OCI-LY7 (cell line): ENCODE measurements at regions not wholly inside any gene's neighbourhood (a gene's known extent, or its start where the extent isn't known, plus 50 kb on each side); places are given as distances from the start of the nearest gene placed in this dataset.

ENCODE experiments used
- BruUV-seq: library from RNA; stranded (reverse); fragments of 400-500 nt; replicated peaks from 2 replicates; lab custom pipeline; 2021; lab: Mats Ljungman, UMichigan
- CTCF ChIA-PET: fragments of 300-600 bp; sonication (Branson Sonifier 250); formaldehyde crosslinking; loops from one replicate; lab custom pipeline; 2022; ENCODE audit warnings: antibody characterized with exemption; ENCODE audit not compliant: unreplicated experiment; lab: Charles Lee
- POLR2A ChIA-PET: fragments of 300-600 bp; sonication (Branson Sonifier 250); formaldehyde crosslinking; loops from one replicate; lab custom pipeline; 2022; ENCODE audit warnings: antibody characterized with exemption; lab: Charles Lee
- DNase-seq: peaks from one replicate; pipeline ENCODE4 v3.0.0-alpha.2; 2015; ENCODE audit warnings: low spot score
- H2AFZ ChIP-seq: fragments of 200-600 bp; sonication (generic), shearing (Covaris generic); 2 replicates; pipeline ENCODE4 v1.6.1; 2014; ENCODE audit warnings: mild to moderate bottlenecking, antibody characterized with exemption, low read length, moderate library complexity
- H3K27ac ChIP-seq: fragments of 200-600 bp; sonication (generic); 2 replicates; pipeline ENCODE4 v1.5.1; 2014; ENCODE audit warnings: mixed run types, low read depth, mild to moderate bottlenecking, moderate library complexity, low read length, inconsistent platforms; ENCODE audit not compliant: poor library complexity, severe bottlenecking
- H3K36me3 ChIP-seq: fragments of 200-600 bp; sonication (generic); 2 replicates; pipeline ENCODE4 v1.6.1; 2014; ENCODE audit warnings: mild to moderate bottlenecking, antibody characterized with exemption, low read length, moderate library complexity, mixed read lengths; ENCODE audit not compliant: insufficient read depth
- H3K4me1 ChIP-seq: fragments of 200-600 bp; sonication (generic); 2 replicates; pipeline ENCODE4 v1.5.1; 2014; ENCODE audit warnings: mild to moderate bottlenecking, low read length; ENCODE audit not compliant: insufficient read depth, poor library complexity, severe bottlenecking
- H3K4me2 ChIP-seq: fragments of 200-600 bp; sonication (generic); 2 replicates; pipeline ENCODE4 v1.6.1; 2014; ENCODE audit warnings: mild to moderate bottlenecking, low read length
- H3K4me3 ChIP-seq: fragments of 200-600 bp; sonication (generic); 2 replicates; pipeline ENCODE4 v1.5.1; 2014; ENCODE audit warnings: mild to moderate bottlenecking, low read depth, low read length; ENCODE audit not compliant: poor library complexity, severe bottlenecking
- H3K79me2 ChIP-seq: fragments of 200-600 bp; sonication (generic); 2 replicates; pipeline ENCODE4 v1.6.1; 2016; ENCODE audit warnings: low read depth, mild to moderate bottlenecking, low read length, moderate library complexity, mixed read lengths; ENCODE audit not compliant: insufficient read depth
- H3K9me2 ChIP-seq: fragments of 200-600 bp; sonication (generic); 2 replicates; pipeline ENCODE4 v1.6.1; 2016; ENCODE audit warnings: mild to moderate bottlenecking, low read length, mixed read lengths; ENCODE audit not compliant: insufficient read depth
- H3K9me3 ChIP-seq: fragments of 200-600 bp; sonication (generic); 2 replicates; pipeline ENCODE4 v1.6.1; 2014; ENCODE audit warnings: mild to moderate bottlenecking, mixed run types, low read length, mixed read lengths
- H4K20me1 ChIP-seq: fragments of 200-600 bp; sonication (generic); 2 replicates; pipeline ENCODE4 v1.6.1; 2014; ENCODE audit warnings: mild to moderate bottlenecking, antibody characterized with exemption, low read length, moderate library complexity, mixed read lengths; ENCODE audit not compliant: insufficient read depth
- EZH2phosphoT487 ChIP-seq: fragments of 200-600 bp; sonication (generic); IDR thresholded peaks from 2 replicates; pipeline ENCODE4 v1.6.1; 2018; ENCODE audit warnings: low read depth, borderline replicate concordance, mild to moderate bottlenecking, mixed run types, antibody characterized with exemption, low read length, moderate library complexity, mixed read lengths
- intact Hi-C: fragments of 100-400 bp; cut with micrococcal nuclease; formaldehyde crosslinking; loops from one replicate; pipeline ENCODE4 v1.10.0; 2022; ENCODE audit not compliant: unreplicated experiment
- TF ChIP-seq, protein P1 (sequence below): fragments of 200-600 bp; sonication (generic); conservative IDR thresholded peaks from 2 replicates; pipeline ENCODE4 v1.5.1; 2014; ENCODE audit warnings: mild to moderate bottlenecking, antibody characterized with exemption, low read length, moderate library complexity, mixed read lengths

DNA sequence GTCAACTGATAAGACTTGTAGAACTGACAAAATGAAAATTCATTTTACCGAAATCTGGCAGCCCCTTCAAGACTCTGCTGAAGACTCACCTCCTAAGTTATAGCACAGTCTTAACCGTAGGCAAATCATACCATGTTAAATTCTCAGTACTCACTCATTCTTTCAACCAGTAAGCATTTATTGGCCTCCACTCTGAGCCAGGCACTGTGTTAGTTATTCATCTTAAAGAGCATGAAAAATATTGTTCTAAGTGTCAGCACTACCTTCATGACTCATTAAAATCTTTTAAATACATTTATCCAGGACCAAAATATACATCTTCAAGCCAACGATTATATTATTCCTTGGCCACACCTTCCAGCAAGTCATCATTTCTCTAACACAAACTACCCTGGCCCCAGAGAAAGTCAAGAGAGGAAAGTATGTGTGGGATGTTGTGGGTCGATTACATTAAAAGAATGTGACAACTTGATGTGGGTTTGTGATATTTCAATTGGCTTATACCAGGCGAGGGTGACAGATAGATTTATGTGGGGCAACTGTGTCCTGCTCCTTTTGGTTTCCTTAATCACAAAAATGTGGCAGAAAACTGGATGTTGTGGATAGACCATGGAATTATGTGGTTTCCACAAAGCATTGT is 55.0 kb downstream of the TMEM30B start:
- Histone ChIP-seq H4K20me1 (no peaks in the 10 kb centered on the region), H3K4me3 (no peak overlapping the region), H3K9me3 (no peaks in the 10 kb centered on the region), H3K79me2 (no peaks in the 10 kb centered on the region), H3K36me3 (no peaks in the 10 kb centered on the region), H2AFZ (no peak overlapping the region), H3K4me1 (no peaks in the 10 kb centered on the region), H3K27ac (no peak overlapping the region), H3K4me2 (no peak overlapping the region), H3K9me2 (no peaks in the 10 kb centered on the region)
- POLR2A ChIA-PET, result interaction anchor here (1.5 kb wide), 1 partner anchor 16 kb away, joined by 3 read pairs; no protein-coding TSS in a partner anchor
- CTCF ChIA-PET, result no interaction called here
- TF ChIP-seq, protein P1, sequence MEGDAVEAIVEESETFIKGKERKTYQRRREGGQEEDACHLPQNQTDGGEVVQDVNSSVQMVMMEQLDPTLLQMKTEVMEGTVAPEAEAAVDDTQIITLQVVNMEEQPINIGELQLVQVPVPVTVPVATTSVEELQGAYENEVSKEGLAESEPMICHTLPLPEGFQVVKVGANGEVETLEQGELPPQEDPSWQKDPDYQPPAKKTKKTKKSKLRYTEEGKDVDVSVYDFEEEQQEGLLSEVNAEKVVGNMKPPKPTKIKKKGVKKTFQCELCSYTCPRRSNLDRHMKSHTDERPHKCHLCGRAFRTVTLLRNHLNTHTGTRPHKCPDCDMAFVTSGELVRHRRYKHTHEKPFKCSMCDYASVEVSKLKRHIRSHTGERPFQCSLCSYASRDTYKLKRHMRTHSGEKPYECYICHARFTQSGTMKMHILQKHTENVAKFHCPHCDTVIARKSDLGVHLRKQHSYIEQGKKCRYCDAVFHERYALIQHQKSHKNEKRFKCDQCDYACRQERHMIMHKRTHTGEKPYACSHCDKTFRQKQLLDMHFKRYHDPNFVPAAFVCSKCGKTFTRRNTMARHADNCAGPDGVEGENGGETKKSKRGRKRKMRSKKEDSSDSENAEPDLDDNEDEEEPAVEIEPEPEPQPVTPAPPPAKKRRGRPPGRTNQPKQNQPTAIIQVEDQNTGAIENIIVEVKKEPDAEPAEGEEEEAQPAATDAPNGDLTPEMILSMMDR, result no peak
- no peak for TF ChIP-seq EZH2phosphoT487
- BruUV-seq, result no TSS peak
- intact Hi-C loops, result no loop called here
- no peak for DNase-seq

DNA sequence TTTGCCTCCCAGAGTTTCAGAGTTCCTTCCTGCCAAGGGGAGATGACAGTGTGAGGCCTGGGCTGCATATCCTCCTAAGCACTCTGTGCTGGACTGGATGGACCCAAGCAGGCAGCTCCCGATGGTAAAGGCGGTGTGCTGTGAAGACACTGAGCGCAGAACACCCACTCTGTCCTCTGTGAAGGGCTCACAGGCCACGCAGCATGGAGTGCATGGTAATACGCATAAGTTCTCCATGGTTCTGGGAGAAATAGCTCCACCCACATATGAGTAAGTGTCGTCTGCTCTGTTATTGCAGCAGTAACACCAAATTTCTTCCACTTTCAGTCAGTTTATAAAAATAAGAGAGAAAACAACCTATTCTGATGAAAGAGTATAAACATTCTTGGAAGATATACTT is 55.8 kb downstream of the TMEM30B start:
- H3K79me2 ChIP-seq, result no peaks in the 10 kb centered on the region
- H3K9me3 ChIP-seq, result no peaks in the 10 kb centered on the region
- ChIA-PET POLR2A (interaction anchor here (1.5 kb wide), 1 partner anchor 16 kb away, joined by 3 read pairs; no protein-coding TSS in a partner anchor), CTCF (no interaction called here)
- H3K36me3 ChIP-seq, result no peaks in the 10 kb centered on the region
- no peak overlapping the region for H3K4me3 ChIP-seq
- intact Hi-C loops, result no loop called here
- no peak overlapping the region for H3K4me2 ChIP-seq
- no peaks in the 10 kb centered on the region for H3K9me2 ChIP-seq
- BruUV-seq, result no TSS peak
- DNase-seq, result no peak
- no peak overlapping the region for H2AFZ ChIP-seq
- H3K4me1 ChIP-seq, result no peaks in the 10 kb centered on the region
- no peaks in the 10 kb centered on the region for H4K20me1 ChIP-seq
- no peak for TF ChIP-seq EZH2phosphoT487
- TF ChIP-seq, protein P1, result no peak
- H3K27ac ChIP-seq, result no peak overlapping the region

DNA sequence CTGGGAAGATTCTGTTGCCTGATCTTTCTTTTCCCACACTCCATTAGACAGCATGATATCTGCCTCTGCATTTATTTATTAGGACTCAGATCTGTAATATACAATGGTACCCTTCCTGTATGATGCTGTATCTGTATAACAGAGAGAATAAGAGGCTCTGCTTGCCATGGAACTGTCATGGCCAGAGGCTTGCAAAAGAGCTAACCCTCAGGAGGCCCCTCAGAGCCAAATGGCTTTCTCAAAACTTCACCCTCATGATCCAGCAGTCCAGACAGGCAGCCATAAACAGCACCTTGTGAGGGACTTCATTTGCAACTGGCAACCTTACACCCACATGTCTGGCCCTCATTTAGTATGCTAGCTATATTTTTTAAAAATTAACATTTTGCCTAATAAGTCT is 57.6 kb downstream of the TMEM30B start:
- Histone ChIP-seq H3K4me2 (no peak overlapping the region), H3K4me3 (no peak overlapping the region), H3K79me2 (no peaks in the 10 kb centered on the region), H3K4me1 (no peaks in the 10 kb centered on the region), H3K9me3 (no peaks in the 10 kb centered on the region), H2AFZ (no peak overlapping the region), H3K9me2 (no peaks in the 10 kb centered on the region), H3K27ac (no peak overlapping the region), H3K36me3 (no peaks in the 10 kb centered on the region), H4K20me1 (no peaks in the 10 kb centered on the region)
- intact Hi-C loops, result no loop called here
- DNase-seq, result no peak
- TF ChIP-seq, protein P1, result no peak
- TF ChIP-seq EZH2phosphoT487, result no peak
- CTCF ChIA-PET, result no interaction called here
- POLR2A ChIA-PET, result no interaction called here
- BruUV-seq, result no TSS peak
